Brain microvascular endothelial cell (primary cell): ENCODE measurements at regions not wholly inside any gene's neighbourhood (a gene's known extent, or its start where the extent isn't known, plus 50 kb on each side); places are given as distances from the start of the nearest gene placed in this dataset.

ENCODE experiments used
- DNase-seq: peaks from one replicate; pipeline ENCODE4 v3.0.0-alpha.2; 2020
- H3K27ac ChIP-seq: fragments of 250-450 bp; sonication (Bioruptor Pico); 2 replicates; pipeline ENCODE4 v1.5.1; 2020; ENCODE audit warnings: mild to moderate bottlenecking, moderate library complexity
- H3K27me3 ChIP-seq: fragments of 250-450 bp; sonication (Bioruptor Pico); replicated peaks from 2 replicates; pipeline ENCODE4 v1.5.1; 2020; ENCODE audit warnings: mild to moderate bottlenecking
- H3K36me3 ChIP-seq: fragments of 250-450 bp; sonication (Bioruptor Pico); replicated peaks from 2 replicates; pipeline ENCODE4 v1.5.1; 2020; ENCODE audit warnings: mild to moderate bottlenecking
- H3K4me3 ChIP-seq: 2 replicates; pipeline ENCODE4 v1.5.1; 2011; ENCODE audit warnings: low read depth, mild to moderate bottlenecking, control low read depth, low read length, moderate library complexity
- in situ Hi-C: cut with HindIII; loops from 2 replicates; pipeline ENCODE4 v1.10.0; 2017; ENCODE audit warnings: low sequenced_read_pairs, low pct_ligation_motif_present
- TF ChIP-seq, protein P1 (sequence below): IDR thresholded peaks from 2 replicates; pipeline ENCODE4 v1.5.1; 2011; ENCODE audit warnings: low read depth, mild to moderate bottlenecking, moderate library complexity, low read length, control low read depth, inconsistent platforms; ENCODE audit errors: missing control alignments

DNA sequence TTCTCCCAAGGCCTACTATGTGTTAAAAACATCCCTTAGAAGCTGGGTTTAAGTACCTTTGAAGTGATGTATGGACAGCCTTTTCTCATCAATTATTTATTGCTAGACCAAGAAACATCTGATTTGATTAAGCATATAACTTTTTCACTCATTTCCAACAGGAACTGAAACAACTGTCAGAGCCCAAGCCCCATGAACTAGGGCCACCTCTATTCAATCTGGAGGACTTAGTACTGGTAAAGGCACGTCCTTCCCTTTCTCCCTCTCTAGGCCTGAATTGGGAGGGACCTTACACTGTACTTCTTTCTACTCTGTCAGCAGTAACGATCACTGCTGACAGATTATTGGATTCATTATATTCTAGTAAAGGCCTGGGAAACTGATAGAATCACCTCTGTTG lies 612.0 kb upstream of the CDH8 start:
- TF ChIP-seq, protein P1, sequence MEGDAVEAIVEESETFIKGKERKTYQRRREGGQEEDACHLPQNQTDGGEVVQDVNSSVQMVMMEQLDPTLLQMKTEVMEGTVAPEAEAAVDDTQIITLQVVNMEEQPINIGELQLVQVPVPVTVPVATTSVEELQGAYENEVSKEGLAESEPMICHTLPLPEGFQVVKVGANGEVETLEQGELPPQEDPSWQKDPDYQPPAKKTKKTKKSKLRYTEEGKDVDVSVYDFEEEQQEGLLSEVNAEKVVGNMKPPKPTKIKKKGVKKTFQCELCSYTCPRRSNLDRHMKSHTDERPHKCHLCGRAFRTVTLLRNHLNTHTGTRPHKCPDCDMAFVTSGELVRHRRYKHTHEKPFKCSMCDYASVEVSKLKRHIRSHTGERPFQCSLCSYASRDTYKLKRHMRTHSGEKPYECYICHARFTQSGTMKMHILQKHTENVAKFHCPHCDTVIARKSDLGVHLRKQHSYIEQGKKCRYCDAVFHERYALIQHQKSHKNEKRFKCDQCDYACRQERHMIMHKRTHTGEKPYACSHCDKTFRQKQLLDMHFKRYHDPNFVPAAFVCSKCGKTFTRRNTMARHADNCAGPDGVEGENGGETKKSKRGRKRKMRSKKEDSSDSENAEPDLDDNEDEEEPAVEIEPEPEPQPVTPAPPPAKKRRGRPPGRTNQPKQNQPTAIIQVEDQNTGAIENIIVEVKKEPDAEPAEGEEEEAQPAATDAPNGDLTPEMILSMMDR: no peak
- Histone ChIP-seq H3K36me3 (no peaks in the 10 kb centered on the region), H3K4me3 (no peak overlapping the region), H3K27ac (no peak overlapping the region), H3K27me3 (no peaks in the 10 kb centered on the region)
- in situ Hi-C loops: no loop called here
- DNase-seq: no peak

DNA sequence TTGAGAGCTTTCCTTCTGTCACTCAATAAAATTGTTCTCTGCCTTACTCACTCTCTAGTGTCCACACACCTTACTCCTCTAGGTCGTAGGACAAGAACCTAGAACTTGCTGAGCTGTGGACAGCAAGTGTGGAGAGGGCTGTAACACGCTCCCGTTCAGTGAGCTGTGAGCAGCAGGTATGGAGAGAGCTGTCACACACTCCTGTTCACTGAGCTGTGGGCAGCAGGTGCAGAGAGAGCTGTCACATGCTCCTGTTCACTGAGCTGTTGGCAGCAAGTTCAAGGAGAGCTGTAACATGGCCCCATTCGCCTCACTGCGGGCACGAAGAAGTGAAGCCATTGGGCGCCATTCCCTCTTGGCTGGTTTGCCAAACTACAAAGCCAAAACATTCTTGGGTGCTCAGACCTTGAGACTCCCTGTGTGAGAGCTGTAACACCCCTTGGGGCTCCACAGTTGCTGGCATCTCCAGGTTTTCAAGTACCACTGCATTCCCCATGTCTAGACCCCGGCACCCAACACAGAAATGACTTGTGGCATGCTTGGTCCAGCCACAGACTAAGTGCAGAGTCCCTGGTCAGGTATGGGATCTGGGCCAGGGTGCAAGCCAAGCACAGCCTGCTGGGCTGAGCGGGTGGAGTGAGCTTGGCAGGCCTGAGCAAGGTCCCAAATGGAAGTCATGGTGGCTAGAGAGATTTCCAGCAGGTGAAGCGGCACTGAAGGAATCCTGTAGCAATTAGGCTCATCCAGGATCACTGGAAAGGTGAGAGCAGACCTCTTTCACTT lies 608.0 kb upstream of the CDH8 start:
- in situ Hi-C loops: no loop called here
- TF ChIP-seq, protein P1: no peak
- DNase-seq: no peak

DNA sequence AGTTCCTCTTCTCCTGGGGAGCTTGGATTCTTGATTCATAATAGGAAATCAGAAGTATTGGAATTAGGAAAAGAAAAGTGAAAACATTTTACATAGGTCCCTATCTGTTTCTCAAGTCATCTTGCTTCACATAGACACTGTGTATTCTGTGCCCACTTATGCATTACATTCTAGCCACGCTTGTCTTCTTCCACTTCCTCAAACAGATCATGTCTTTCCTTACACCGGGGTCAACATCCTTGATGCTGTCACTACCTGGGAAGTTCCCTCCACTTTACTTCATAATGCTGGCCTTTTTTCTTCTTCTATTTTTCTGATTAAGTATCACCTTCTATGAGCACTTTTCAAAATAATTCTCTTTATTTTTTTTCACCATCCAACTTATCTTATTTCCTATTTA lies 606.4 kb upstream of the CDH8 start:
- H3K36me3 ChIP-seq: no peaks in the 10 kb centered on the region
- TF ChIP-seq, protein P1: no peak
- no peak for DNase-seq
- no peak overlapping the region for H3K4me3 ChIP-seq
- no peaks in the 10 kb centered on the region for H3K27me3 ChIP-seq
- in situ Hi-C loops: no loop called here
- no peak overlapping the region for H3K27ac ChIP-seq

More for the DNA sequence above, 608.0 kb upstream of the CDH8 start:
- Histone ChIP-seq H3K27me3 (no peaks in the 10 kb centered on the region), H3K27ac (no peak overlapping the region), H3K36me3 (no peaks in the 10 kb centered on the region), H3K4me3 (no peak overlapping the region)

DNA sequence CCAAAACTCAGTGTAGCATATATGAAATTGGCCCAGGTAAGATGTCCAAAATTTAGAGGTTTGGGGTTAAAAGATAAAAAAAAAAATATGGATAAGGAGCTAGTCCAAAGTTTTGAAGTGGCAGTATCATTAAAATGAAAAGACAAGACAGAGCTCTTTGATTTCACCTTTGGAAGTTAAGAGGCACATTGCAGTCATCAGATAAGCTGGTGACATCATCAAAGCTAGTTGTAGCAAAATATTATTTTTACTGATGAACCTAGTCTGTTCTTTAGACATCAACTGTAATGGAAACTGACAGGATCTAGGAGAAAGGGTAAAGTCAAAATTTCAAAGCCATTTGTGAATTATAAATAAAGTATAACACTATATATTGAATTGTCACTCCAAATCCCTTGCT lies 603.7 kb upstream of the CDH8 start:
- DNase-seq: no peak
- TF ChIP-seq, protein P1: no peak
- no peaks in the 10 kb centered on the region for H3K36me3 ChIP-seq
- in situ Hi-C loops: no loop called here
- H3K4me3 ChIP-seq: no peak overlapping the region
- H3K27ac ChIP-seq: no peak overlapping the region
- no peaks in the 10 kb centered on the region for H3K27me3 ChIP-seq

DNA sequence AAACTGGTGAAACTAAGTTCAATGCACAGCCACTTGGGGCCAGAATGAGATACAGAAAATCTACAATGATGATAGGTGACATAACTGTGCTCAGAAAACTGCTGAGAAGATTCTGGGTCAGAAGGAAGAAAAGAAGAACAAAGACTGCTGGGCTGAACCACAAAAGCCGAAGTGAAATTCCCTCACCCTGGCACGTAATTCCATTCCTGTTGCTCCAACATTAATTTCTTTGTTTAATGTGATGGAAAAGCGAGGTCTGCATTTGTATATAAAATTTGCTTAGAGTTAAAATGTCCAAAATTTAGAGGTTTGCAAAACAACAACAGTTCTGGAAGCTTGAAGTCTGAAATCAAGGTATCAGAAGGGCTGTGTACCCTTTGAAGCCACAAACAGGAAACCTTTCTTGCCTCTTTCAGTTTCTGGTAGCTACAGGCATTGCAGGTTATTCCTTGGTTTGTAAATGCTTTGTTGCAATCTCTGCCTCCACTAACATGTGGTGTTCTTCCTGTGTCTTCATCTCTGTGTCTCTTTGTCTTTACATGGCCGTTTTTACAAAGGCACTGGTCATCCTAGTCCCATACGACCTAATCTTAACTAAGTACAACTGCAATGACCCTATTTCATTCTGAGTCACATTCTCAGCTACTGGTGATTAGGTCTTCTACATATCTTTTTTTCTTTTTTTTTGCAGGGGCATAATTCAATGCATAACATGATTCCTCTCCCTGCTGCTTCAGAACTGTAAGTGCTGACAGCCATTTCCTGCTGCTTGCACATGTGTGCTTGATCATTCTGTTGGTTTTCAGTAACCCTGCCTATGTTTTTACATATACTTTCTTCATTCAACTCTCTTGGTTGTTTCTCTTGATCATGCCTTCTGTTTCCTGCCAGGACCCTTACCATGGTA lies 603.0 kb upstream of the CDH8 start:
- in situ Hi-C loops: no loop called here
- Histone ChIP-seq H3K36me3 (no peaks in the 10 kb centered on the region), H3K4me3 (no peak overlapping the region), H3K27ac (no peak overlapping the region), H3K27me3 (no peaks in the 10 kb centered on the region)
- TF ChIP-seq, protein P1: no peak
- no peak for DNase-seq
